Right kidney (tissue), 1 donor: ENCODE measurements at regions not wholly inside any gene's neighbourhood (a gene's known extent, or its start where the extent isn't known, plus 50 kb on each side); places are given as distances from the start of the nearest gene placed in this dataset.

ENCODE experiments used
- DNase-seq: peaks from one replicate; pipeline ENCODE4 v3.0.0-alpha.2; 2016

DNA sequence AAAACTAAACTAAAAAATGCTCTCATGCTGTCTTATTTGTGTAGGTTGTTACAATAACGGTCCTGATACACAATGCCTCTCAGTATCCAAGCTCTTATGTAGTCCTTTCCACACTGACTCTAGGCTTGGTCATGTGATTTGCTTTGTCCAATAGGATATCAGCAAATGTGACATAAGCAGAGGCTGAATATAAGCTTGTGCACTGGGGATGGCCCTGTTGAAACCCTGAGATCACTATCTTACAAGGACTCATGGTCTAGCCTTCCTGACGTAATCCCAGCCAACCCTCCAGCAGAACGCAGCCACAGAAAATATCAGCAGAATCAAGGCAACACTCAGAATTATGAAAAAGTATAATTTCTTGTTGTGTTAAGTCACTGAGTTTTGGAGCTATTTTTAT, 145.1 kb upstream of the CCN2 start:
- DNase-seq, result no peak

DNA sequence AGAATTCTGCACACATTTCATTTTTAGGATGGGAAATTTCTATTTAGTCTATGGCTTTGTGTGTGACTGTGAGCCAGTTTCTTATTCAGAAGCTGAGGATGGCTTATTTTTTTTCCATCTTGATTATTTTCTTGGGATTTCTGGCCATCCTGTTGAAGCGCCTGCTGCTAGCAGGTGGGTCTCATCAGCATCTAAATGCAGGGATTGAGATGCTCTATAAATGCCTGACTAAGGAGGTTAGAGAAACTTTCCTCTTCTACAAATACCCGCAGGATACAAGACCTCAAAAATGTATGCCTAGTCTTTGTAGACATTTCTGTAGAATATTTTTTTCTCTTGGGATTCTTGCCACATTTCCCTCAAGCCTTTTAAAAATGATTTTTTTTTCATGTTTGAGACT, 138.0 kb upstream of the CCN2 start:
- DNase-seq, result no peak

DNA sequence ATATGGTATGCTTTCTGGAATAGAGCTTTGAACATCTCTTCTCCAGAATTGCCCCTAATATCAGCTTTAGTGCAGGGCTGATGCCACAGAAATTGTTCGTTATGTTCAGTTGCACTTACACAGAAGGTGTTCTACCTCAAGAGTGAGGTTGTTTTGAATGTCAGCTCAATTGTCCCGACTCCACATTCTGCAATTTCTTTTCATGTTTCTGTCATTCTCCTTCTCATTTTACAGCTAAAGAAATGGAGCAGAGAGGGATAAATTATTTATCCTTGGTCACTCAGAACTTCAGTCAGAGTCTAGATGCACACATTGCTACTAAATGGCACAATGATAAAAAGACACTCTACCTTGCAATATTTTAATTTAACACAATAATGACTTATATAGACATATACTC, 137.0 kb upstream of the CCN2 start:
- DNase-seq, result no peak

DNA sequence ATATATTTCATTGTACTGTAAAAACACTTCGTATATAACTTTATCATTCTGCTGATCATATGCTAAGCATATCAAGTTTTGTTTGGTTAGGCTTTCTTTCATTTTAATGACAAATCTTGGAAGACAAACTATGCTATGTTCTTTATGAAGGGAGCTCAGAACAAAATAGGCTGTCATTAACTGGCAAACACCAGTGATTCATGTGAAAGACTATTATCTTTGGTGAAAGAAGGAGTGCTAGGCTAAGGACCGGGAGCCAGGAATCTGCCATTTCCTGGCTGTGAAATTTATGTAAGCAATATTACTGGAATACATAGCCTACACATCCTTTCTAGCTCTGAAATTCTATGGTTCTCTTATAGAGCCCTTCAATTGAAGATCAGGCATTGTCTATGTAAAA, 136.2 kb upstream of the CCN2 start:
- no peak for DNase-seq

DNA sequence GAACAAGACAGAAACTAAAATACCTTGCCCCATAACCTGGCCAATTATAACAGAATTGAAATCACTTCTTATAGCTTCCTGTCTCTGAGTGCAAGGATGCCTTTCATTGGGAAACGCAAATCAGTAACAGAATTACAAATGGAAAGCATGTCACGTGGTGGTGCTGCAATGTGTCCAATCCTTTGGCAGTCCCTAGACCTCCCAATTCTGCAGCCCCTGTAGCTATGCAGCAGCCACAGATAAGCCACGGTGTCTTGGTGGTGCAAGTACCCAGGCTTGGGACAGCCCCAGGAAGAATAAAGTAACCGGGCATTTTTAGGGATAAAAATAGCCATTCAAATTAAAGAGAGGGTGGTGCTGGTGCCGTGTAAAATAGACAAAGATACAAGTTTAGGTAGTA, 134.6 kb upstream of the CCN2 start:
- DNase-seq, result no peak

DNA sequence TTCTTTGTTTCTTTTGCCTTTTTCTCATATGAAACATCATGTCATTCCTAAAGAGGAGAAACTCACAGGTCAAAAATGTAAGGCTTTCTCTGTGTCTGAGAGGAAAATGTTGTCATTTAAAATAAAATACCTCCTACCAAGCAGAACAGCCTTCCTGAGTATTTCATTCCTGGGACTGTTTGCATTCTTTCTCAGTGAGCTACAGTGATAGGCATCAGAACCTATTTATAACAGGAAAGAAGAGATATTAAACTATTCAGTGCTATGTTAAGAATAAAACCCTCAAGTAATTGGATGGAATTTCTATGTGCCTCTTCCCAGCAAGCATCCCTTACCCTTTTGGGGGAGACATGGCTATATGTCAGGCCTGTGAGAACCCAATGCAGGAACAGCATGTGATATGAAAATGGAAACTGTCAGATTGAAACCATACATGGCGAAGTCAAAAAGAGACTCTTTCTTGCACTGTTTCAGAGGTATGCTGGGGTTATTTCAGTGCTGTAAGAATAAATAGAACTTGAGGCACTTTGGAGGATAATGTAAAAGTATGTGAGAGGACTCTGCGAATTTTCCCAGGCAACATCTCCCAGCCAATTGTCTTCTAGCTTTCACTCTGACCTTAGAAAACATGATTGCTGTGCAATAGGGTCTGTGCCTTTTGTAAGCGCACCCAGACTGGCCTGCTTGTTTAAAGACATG, 133.8 kb upstream of the CCN2 start:
- DNase-seq, result no peak

DNA sequence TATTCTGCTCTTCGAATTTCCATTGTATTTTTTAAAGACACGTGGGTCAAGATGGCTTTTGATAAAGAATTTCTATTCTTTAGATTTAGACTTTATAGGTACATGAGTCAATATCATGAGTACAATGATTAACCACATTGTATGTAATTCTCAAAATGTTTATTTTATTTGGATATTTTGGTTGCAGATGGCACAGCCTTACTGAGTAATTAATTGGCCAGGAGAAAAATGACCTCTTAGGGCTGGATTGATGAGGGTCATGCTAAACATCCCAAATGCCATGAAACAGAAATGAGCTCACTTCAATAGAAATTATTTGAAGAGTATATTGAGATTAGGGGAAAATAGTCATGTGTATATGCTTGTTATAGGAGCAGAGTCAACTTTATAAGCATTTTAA, 131.2 kb upstream of the CCN2 start:
- no peak for DNase-seq

DNA sequence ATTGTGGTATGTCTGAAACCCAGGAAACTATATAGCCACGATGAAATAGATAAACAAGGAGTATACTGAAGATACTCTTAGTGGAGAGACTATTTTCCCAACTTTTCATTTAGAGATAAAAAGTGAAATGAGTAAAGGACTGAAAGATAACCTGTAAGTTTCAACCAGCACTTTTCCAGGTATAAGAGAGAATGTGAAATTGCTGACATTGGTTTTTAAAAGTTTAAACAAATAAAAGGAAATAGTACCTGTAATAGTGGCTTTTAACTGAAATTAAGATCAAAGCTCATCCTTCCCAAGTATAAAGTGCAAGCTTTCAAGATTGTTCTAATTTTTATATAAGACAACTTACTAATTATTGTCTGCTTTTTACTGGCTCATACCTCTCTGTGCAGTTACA, 130.2 kb upstream of the CCN2 start:
- no peak for DNase-seq

DNA sequence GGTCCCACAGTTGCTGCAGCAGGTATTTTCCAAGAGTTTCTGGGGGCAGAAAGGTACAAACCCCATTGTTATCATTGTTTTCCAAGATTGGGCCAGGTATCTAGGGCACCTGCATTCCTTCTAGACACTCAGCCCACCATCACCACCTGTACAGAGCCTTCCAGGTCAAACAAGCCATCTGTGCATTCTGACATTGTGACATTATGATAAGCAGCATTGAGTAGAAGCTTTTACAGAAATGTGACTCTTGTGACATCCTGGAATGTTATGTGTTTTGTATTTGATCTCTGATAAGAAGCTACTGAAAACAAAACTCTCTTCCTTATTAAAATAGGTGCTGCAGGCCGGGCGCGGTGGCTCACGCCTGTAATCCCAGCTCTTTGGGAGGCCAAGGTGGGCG, 128.1 kb upstream of the CCN2 start:
- no peak for DNase-seq

DNA sequence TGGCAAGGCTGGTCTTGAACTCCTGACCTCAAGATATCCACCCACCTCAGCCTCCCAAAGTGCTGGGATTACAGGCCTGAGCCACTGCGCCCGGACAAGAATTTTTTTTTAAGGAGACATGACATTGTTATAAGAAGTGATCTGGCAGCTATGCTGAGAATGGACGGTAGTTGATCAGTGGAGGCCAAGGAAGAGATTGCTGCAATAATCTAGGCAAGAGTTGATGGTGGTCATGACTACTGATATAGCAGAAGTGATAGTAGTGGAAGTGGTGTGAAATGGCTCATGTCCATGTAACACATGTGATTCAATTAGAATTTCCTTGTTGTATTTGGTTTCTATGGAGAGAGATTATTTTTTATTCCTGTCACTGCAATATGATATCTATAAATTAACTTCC, 125.3 kb upstream of the CCN2 start:
- DNase-seq, result no peak

DNA sequence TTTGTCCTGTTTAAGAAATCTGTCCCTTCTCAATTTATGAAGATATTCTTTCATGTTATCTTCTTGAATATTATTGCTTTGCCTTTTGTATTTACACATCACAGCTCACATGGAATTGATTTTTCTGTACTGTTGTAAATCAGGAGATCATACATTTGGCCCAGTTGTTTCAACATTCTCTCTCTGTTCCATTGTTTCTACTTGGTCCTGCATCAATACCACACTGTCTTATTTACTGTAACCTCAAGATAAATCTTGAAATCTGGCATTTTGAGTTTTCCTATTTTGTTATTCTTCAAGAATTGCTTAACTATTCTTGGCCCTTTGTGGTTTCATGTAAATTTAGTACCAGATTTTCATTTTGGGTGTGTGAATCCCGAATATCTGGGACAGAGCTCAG, 121.7 kb upstream of the CCN2 start:
- DNase-seq, result no peak

DNA sequence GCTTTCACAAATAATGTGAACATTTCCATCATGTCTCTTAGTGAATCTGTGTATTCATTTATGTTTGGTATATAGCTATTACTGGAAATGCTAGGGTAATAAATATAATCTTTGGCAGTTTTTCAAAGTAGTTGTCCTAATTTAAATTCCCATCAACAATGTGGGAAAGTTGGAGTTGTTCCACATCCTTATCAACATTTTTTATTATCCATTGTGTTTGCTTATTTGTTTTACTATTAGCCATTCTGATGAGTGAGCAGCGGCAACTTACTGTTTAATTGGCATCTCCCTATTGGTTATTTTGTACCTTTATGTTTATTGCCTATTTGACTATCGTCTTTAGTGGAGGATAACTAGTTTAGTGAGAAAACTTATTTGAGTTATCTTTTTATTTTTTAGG, 121.1 kb upstream of the CCN2 start:
- no peak for DNase-seq

DNA sequence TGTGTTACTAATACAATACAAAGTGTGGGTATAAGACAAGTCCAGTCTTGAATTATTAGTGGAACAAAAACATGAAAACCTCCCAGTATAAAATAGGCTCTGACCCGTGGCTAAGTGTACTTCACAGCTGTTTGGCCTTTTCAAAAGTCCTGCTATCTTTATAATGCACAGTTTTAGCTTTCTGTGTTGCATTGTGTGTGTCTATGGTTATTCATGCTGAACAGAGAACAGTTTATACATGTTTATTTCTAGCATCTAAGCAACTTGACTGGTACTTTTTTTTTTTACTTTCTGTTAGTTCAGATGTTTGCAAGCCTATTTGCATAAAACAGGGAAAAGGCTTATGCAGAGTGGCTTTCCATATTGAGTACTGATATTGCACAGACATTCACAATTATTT, 119.2 kb upstream of the CCN2 start:
- no peak for DNase-seq

DNA sequence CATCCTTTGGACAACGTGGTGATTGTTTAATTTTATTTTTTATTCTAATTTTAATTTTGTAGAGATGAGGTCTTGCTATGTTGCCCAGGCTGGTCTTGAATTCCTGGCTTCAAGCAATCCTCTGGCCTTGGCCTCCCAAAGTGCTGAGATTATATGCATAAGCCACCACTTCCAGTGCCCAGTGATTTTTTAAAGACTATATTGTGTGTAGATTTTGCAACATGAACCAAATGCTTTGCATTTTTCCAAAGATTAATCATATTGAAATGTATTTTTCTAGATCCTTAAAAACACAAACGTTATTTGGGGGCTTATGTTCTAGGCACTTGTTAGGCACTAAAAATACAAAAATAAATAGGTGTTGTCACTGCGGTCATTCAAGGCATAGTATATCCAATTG, 117.6 kb upstream of the CCN2 start:
- no peak for DNase-seq

DNA sequence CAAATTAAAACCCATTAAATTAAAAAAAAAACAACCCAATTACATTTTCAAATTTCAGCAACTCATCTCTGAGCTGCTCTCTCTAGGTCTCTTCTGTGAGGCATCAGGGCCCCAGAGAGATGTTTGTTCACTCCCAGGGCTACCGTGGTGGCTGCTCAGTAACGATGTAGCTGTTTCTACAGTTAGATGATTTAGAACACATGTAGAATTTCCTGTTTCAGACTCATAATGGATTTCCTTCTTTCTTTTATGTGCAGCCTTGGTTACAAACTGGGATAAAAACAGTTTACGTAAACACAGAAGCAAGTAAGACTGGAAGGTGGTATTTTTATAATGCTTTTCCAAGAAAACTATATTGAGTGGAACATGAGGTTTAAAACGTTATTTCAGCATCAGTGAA, 116.1 kb upstream of the CCN2 start:
- DNase-seq, result no peak

DNA sequence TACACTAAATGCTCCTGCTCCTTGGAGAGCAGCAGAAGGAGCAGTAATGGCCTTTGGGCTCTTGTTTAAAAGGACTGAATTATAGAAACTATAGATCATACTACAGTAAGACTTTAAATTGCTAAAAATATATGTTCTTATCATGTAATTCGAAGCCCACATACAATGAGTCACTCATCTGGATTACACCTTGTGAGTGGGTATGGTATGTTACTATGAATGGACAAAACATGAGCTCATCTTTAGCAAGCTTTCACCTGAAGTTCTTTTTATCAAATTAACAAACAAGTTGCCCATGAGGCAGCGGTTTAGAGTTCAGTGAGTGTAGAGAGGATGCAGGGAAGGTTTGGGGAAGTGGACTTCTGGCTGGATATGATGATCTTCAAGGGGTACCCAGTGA, 114.4 kb upstream of the CCN2 start:
- no peak for DNase-seq

DNA sequence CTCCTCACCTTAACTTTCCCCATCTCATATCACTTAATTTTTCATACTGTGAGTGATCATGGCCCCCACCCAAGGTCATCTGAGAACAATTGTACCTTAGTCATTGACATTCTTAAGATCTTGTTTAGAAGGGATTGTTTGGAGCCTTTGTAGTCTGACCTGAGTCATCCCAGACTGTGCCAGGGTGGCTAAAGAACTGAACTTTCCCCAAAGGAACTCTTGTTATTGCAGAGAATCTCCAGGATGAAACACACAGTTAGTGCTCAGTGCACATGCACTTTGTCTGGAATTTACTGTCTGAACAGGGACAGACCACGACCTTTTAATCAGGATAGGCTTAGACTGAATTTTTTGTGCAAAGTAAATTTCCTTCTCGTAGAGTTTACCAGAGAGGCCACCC, 112.6 kb upstream of the CCN2 start:
- DNase-seq, result no peak

DNA sequence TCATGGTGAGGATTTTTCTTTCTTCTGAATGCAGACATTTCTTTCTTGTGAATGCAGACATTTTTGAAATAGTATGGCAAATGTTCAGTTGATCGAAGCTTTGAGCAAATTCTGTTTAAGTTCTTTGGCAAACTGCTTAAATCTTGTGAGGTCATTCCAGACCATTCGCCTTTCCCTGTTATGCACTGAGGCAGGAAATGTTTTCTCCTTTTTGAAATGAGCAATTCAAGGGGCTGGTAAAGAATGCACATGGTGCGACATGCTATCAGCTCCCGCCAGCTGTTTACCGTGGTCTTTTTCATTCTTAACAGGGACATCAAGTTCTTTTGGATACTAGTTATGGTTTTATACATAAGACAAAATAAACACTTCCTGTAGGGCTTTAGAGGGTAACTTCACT, 112.0 kb upstream of the CCN2 start:
- DNase-seq, result no peak

DNA sequence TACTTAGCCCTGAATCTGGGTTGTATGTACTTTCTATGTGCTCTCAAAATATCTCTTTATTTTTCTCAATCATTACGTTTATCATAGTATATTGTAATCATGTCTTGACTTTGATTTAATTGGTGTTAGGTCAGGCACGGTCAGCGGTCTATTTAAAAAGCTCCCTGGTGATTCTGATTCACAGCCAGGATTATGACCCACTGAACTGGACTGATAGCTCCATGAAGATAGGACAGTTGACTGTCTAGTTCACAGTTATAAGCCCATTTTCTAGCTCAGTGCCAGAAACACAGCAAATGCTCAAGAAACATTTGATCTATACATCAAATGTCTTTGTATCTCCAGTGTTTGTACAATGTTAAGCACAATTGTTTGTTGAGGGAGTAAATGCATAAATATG, 111.5 kb upstream of the CCN2 start:
- DNase-seq, result no peak

DNA sequence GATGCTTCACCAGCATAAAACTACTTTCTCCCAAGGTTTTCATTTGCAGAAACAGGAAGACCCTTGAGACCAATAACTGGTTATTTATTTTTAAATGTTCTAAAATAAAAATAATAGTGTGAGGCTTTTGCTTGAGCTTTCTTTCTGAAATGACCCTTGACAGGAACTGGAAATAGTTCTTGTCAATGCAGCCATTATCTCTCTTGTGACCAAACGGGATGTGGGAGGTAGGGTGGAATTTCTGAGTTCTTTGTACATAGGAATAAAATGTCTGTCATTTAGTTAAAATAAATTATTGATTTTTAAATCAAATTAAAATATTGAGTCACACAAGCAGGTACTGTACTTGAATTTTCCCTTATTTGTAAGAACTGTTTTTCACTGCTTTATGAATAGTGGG, 110.2 kb upstream of the CCN2 start:
- DNase-seq, result no peak

DNA sequence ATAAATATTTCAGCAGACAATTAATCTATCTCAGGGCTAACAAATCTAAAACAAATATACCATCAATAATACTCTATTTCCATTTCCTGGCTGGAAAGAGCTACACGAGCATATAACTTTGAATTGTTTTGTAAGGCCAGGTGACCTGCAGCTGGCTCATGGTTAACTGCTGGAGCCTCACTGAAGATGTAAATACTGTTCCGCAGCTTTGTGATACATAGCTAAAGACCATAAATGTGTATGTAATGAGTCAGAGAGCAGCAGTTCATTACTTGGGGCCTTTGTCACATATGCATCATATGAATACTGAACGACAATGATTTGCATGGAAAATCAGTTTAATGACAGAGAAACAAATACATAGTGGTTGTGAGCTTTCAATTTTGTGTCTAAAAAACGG, 109.4 kb upstream of the CCN2 start:
- DNase-seq, result no peak

DNA sequence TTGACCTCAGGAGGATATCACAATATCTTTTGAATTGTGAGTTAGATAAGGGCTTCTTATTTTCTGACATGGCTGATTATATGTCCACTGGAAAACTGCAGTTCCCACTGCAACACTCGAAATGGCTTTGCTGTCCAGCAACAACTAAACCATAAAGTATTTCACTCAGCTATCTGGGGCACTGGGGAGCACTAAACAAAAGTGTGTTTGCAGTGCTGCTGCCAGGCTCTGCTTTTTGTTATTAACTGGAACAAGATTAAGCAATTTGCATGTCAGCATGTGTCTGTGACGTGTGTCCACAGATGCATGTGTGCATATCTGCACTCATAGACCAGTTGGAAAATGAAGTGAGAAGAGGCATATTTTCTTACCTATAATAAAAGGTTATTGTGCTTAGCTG, 107.8 kb upstream of the CCN2 start:
- DNase-seq, result no peak

DNA sequence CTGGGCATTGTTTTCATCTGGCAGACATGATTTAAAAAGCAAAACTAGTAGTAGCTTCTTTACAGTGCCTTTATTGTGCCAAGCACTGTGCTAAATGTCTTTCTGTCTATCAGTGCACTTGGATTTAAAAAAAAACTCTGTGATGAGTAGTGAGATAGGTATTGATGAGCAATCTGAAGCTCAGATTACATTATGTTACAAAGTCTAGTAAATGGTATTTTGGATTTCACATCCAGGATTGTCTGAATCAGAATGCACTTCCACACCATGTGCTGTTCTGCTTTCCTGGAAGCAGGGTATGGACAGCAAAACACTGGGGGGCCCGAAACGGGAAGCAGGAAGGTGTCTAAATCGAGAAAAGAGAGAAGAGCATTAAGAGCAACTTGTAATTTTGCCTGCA, 103.4 kb upstream of the CCN2 start:
- DNase-seq, result no peak

DNA sequence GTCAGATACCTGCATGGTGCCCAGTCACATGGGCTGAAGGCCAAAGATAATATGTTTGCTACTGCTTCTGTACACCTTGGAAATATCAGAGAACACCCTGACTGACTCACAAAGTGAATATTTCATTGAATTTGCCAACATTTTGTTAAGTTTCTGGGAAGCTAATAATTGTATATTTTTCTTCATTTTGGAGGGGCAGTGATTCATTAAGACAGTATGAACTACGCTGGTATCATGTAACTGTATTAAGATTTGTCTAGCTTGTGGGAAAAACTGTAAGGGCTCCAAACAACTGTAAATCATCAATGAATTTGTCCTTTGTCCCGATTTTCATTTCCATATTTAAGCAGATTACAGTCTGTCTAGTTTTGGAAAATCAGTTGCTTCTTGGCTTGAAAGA, 102.3 kb upstream of the CCN2 start:
- no peak for DNase-seq

DNA sequence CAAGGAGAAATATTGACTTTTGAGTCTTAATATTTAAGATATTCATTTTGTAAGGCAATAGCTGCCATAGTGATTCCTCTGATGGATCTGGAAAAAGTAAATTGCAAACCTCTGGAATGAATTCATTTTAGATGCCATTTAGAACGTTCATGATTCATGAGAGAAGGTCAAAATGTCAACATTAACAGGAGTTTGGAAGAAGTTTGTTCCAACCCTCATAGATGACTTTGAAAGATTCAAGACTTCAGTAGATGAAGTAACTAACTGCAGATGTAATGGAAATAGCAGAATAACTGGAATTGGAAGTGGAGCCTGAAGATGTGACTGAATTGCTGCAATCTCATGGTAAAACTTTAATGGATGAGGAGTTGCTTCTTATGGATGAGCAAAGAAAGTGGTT, 100.9 kb upstream of the CCN2 start:
- DNase-seq, result no peak
